NCI-H1048 (cell line): ENCODE measurements at regions not wholly inside any gene's neighbourhood (a gene's known extent, or its start where the extent isn't known, plus 50 kb on each side); places are given as distances from the start of the nearest gene placed in this dataset.
"Not testable (repeated sequence)": the region's sequence is repeated elsewhere in the genome, so short reads cannot be mapped to it uniquely, and the experiment has no call there.

Experiments used
- DNase-seq: peaks from one replicate; lab custom pipeline; 2025; lab: John Stamatoyannopoulos, UW

GRCh38 chr6:154602296-154602695, 91.8 kb upstream of the CNKSR3 start:
- no peak for DNase-seq

DNA sequence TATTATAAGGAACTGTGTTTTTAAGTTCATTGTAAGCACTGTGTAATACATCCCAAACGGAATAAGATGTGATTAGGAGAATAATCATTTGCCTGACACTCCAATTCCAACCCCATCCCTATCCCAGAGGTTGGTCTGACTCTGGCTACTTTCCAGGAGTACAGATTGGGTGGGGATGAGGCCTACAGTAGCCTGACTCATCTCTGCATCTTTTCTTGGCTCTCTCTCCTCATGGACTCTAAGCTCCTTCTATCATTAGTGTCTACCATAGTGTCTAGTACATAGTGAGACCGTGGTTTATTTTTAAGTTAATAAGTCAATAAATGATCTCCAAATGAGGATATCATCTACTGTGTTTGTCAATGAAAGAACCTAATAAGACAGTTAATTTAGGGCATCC, 92.2 kb upstream of the CNKSR3 start:
- DNase-seq: no peak

- DNase-seq: no peak
These were observed 93.6 kb upstream of the CNKSR3 start for GRCh38 chr6:154604119-154604518.

DNA sequence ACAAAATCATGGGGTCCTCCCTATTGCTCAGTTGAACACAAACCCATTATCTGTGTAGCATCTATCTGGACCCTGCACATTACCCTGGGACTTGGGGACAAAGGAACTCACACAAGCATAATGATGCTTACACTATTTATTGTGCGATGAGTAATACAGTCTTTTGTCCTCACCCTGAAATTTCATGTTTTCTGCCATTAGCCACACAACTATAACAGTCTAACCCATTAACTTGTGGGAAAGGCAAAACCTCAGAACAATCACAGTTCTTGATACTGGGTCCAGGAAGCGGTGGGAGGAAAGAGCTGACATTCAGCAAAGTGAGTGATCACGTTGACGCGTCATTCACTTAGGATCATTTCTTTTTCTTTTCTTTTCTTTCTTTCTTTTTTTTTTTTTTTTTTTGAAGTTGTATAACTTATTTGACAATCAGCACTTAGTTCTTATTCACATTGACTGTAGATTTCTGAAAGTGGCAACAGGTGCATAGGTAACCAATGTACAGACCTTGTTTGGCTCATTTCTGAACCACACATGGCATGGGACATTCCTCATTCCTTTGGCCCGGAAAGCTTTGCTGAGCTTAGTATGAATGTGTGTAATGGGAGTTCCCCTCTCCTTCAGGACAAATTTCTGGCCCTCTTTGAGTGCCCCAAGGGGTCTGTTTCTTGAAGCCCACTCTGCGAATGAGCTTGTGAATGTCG, 94.8 kb upstream of the CNKSR3 start:
- no peak for DNase-seq

DNA sequence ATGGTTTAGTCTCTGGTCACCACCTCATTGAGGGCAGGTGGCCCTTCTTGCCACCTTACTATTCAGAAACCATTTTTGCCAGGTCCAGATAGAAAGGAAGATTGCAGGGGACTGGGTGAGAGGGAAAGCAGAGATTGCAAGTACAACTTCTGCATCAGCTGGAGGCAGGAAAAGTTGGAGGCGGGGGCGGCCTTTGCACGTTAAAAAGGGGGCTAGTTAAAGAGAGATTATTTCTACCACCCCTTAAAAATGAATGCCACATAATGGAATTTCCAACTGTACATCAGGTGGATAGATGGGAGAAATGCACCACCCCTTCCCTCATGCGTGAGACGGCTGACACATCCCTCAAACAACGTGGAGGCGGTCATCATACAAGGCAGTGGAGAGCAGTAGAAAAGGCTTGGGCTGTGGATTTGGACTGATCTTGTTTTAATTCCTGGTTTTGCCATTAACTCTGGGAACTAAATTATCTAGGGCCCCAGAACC, 95.4 kb upstream of the CNKSR3 start:
- DNase-seq: no peak

DNA sequence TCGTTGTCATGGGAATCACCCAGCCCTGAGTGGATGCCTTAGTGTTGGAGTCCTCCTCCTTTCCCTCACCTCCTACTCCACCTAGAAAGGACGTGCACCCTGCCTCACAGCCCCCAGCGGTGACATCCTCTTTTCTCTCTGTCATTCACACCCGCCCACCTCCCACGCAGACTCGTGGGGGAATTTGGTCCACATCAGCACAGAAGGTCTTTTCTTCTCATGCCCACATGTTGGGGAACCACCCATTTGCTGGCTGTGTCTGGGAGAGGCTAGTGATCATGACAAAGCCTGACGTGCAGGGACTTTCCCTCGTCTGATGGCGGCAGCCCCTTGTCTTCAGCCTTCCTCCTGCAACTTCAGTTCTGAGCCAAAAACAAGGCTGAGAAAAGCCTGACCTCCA, 96.0 kb upstream of the CNKSR3 start:
- DNase-seq: no peak

- DNase-seq: no peak
These were observed 96.4 kb upstream of the CNKSR3 start for GRCh38 chr6:154606860-154607259.

DNA sequence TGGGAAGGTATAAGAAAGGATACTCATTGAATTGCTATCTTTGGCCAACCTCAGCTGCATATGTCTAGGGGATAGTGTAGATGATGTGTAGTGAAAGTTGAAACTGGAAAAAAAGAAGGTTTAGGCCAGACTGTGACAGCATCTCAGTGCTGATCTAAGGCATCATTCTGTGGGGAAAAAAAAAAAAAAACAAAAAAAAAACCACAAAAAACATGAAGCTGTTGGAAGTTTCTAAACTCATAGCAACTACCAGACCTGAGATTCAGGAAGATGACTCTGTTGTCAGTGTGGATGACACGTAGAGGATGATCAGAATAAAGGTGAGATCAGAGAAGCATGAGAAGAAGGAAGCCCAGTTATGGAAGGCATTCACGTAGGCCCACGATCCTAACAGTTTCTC, 100.8 kb upstream of the CNKSR3 start:
- DNase-seq: no peak

DNA sequence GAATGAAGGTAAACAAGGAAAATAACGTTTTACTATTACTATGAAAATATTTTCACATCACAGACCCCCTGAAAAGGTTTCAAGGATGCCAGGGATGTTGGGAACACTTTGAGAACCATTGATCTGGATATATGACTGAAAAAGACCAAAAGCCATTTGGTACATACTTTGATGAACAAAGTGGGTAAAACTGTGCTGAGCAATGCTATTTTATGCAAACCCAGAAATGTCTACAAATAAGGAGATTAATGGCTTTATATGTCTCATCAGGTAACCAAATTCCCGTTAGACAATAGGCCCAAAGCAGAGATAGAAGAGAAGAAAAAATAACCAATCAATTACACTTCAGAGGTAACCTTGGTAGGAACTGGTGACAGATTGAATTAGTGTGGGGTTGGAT, 101.4 kb upstream of the CNKSR3 start:
- peak; percentile 21 for DNase-seq

GRCh38 chr6:154613137-154613676, 102.7 kb upstream of the CNKSR3 start:
- DNase-seq: no peak

- DNase-seq: no peak
These were observed 103.6 kb upstream of the CNKSR3 start for GRCh38 chr6:154614101-154614500.

GRCh38 chr6:154614641-154615040, 104.2 kb upstream of the CNKSR3 start:
- DNase-seq: no peak

- peak; percentile 59 for DNase-seq
These were observed 105.1 kb upstream of the CNKSR3 start for GRCh38 chr6:154615483-154616025.

DNA sequence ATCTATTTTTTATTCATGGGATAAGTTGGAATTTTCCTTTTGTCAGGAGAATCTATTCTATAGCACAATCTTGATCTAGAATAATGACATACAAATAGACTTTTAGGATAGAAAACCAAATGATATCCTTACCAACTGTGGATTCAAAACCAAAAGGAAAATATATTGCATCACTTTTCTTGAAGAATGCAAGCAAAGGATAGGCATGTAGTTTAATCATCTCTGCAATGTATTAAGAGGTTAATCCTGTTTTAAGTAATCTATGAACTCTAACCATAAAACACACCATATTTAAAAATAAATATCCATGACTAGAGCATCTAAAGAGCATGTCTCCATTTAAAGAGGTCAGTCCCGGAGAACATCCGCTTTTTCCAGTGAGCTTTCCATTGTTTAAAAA, 106.7 kb upstream of the CNKSR3 start:
- DNase-seq: no peak

DNA sequence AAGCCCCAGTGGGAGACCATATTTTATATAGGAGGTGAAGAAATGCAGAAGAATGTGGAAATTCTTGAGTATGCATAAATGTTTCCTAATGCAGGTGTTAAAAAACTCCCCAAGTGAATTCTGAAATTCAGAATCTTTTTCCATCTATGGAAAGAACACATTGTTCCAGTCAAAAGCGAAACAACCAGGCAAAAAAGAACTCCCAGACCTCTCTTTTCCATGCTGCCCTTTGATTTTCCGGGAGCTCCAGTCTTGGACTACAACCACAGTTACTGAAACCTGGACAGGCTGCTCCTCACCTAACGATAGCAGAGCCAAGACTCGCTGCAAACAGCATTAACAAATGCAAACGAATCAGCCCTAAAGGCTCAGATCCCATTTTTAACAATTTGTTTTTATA, 108.7 kb upstream of the CNKSR3 start:
- no peak for DNase-seq

GRCh38 chr6:154621686-154622085, 111.2 kb upstream of the CNKSR3 start:
- DNase-seq: peak; percentile 29

GRCh38 chr6:154622618-154623336, 110.4 kb upstream of the SCAF8 start:
- DNase-seq: no peak

- DNase-seq: no peak
These were observed 109.8 kb upstream of the SCAF8 start for GRCh38 chr6:154623391-154623790.

DNA sequence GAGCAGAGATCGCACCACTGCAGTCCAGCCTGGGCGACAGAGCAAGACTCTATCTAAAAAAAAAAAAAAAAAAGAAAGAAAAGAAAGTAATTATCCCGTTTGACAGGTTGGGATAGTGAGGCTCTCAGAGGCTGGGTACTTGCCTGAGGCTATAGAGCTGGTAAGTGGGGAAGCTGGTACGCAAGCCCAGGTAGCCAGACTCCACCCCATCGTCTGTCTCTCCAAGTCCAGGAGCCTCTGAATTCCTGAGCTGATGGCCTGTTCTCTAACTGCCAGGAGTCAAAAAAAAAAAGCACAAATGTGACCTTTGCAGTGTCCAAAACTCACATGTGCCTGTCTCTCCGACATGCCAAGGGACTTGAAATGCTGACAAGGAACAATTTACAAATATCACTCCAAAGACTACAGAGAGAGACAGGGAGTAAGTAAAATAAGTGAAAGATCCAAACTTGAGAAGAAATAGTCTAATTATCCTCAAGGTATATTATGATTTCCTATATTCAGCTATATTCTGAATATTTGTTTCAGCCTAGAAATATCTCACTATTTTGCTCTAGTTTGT, 109.1 kb upstream of the SCAF8 start:
- DNase-seq: no peak

GRCh38 chr6:154624727-154625126, 108.5 kb upstream of the SCAF8 start:
- not testable (repeated sequence) for DNase-seq

DNA sequence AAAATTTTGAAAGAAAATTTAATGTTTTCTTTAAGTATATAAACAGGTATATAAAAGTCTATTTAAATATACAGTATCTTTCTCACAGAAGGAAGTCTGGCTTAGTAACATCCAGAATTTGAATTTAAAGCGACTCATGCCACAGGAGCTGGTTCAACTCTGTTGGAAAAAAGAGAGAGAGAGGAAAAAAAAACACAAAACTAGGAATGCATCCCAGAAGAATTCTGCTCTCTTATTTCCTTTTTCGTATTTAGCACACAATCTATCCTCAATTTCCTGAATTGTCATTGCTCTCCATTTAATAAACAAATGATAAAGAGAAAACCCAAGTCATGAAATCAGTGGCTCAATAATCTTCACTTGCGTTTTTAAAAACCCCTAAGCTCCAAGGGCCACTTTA, 107.5 kb upstream of the SCAF8 start:
- DNase-seq: no peak

DNA sequence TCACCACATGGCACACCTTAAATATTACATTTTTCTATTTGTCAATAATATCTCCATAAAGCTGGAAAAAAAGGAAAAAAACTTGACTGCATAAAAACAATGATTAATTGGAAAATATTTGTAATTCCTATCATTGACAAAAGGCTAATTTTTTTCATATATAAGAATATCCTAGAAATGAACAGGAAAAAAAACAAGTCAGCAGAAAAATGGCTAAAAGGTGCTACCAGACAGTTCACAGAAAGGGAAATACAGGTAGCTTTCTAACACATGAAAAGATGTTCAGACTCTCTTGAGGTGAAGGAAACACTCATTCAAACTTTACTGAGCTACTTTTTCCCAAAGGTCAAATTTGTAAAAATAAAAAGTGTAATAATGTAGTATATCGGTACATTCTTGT, 104.1 kb upstream of the SCAF8 start:
- DNase-seq: no peak

DNA sequence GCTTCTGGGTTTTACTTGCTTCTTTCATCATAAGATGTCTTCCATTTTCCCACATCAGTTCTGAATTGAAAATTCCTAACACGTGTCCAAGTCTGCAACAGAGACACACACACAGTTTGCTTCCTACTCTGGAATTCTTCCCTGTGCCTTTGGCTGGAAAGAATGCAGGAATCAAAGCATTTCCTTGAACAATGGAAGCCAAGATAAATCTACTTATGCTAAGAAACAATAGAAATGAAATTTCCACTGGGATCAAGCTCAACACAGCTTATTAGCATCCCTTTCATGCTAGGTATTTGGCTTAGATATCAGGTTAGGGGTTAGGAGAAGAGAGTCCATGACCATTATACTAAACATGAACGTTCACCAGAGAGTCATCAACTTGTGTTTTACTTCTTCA, 101.1 kb upstream of the SCAF8 start:
- DNase-seq: no peak
